ENCODE measurements at regions not wholly inside any gene's neighbourhood (a gene's known extent, or its start where the extent isn't known, plus 50 kb on each side); places are given as distances from the start of the nearest gene placed in this dataset.

DNA sequence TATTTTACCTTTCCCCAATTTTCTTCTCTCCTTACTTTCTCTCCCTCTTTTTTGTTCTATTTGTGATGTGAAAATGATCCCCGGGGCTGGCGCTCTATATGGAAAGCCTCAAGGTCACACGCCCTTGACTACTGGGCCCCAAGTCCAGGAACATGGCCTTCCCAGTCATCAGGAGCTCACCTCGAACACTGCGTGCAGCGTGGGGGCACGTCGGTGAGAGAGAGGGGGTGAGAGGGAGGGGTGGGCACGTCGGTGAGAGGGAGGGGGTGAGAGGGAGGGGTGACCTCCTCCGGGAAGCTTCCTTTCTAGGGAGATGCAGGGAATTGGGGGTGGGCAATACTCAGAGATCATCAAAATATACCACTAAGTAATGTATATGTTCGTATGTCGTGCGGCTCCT lies 94.6 kb upstream of the TMPRSS2 start:
- Histone ChIP-seq H3K4me1 (ENCODE audit: control insufficient read depth in 2 of 2, insufficient read depth in 2 of 2, low read length in 2 of 2) (no peaks in the 10 kb centered on the region), H4K20me1 (ENCODE audit: control insufficient read depth, insufficient read depth, low read length, poor library complexity, severe bottlenecking) (no peaks in the 10 kb centered on the region), H3K4me3 (ENCODE audit: control extremely low read depth in 1 of 5, extremely low read depth in 1 of 5, insufficient read depth in 1 of 5, low read depth in 2 of 5, low read length in 4 of 5) (no peak overlapping the region), H3K4me2 (replicated peaks; ENCODE audit: low read depth, low read length, poor library complexity, severe bottlenecking) (no peak overlapping the region), H3K9ac (ENCODE audit: low read length) (no peak overlapping the region), H3K9me3 (ENCODE audit: control extremely low read depth in 1 of 3, control insufficient read depth in 2 of 3, insufficient read depth in 1 of 3, low read length in 2 of 3) (peaks cover 0 to 7% (median 0%) of the 10 kb centered on the region in 3 donors), H3K27ac (ENCODE audit: low read length in 2 of 2) (no peak overlapping the region), H3K79me2 (ENCODE audit: control insufficient read depth, insufficient read depth, low read length) (no peaks in the 10 kb centered on the region), H3K36me3 (replicated peaks in 1 of 2; ENCODE audit: control extremely low read depth in 1 of 2, control insufficient read depth in 1 of 2, extremely low read depth in 1 of 2, insufficient read depth in 2 of 2, low read length in 1 of 2) (no peaks in the 10 kb centered on the region), H3K27me3 (replicated peaks in 1 of 4; ENCODE audit: control extremely low read depth in 1 of 4, control insufficient read depth in 3 of 4, insufficient read depth in 4 of 4, low read length in 3 of 4) (no peaks in the 10 kb centered on the region), H2AFZ (ENCODE audit: insufficient read depth, low read depth, low read length, poor library complexity, severe bottlenecking) (no peak overlapping the region)
- DNase-seq (no peak), ATAC-seq (ENCODE audit: low read depth) (no peak)
- ChIA-PET POLR2A (no interaction called here), CTCF (no interaction called here)
- TF ChIP-seq, protein P1, sequence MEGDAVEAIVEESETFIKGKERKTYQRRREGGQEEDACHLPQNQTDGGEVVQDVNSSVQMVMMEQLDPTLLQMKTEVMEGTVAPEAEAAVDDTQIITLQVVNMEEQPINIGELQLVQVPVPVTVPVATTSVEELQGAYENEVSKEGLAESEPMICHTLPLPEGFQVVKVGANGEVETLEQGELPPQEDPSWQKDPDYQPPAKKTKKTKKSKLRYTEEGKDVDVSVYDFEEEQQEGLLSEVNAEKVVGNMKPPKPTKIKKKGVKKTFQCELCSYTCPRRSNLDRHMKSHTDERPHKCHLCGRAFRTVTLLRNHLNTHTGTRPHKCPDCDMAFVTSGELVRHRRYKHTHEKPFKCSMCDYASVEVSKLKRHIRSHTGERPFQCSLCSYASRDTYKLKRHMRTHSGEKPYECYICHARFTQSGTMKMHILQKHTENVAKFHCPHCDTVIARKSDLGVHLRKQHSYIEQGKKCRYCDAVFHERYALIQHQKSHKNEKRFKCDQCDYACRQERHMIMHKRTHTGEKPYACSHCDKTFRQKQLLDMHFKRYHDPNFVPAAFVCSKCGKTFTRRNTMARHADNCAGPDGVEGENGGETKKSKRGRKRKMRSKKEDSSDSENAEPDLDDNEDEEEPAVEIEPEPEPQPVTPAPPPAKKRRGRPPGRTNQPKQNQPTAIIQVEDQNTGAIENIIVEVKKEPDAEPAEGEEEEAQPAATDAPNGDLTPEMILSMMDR (IDR thresholded peaks at IDR 0.05) = no peak
- no peak for TF ChIP-seq EZH2 (IDR thresholded peaks at IDR 0.05; ENCODE audit: borderline replicate concordance, insufficient read depth, low read depth, low read length, poor library complexity, severe bottlenecking)
- Mint-ChIP-seq H3K27me3 (peaks cover 27% of the 10 kb centered on the region), H3K4me1 (peaks cover 1% of the 10 kb centered on the region), H3K4me3 (no peak overlapping the region), H3K27ac (no peak overlapping the region), H3K9me3 (ENCODE audit: insufficient read depth) (no peaks in the 10 kb centered on the region)
- intact Hi-C loops (cut with micrococcal nuclease) = no loop called here
- 85% methylated on average over 5 of the region's 14 CpGs for WGBS (ENCODE audit: insufficient coverage)

DNA sequence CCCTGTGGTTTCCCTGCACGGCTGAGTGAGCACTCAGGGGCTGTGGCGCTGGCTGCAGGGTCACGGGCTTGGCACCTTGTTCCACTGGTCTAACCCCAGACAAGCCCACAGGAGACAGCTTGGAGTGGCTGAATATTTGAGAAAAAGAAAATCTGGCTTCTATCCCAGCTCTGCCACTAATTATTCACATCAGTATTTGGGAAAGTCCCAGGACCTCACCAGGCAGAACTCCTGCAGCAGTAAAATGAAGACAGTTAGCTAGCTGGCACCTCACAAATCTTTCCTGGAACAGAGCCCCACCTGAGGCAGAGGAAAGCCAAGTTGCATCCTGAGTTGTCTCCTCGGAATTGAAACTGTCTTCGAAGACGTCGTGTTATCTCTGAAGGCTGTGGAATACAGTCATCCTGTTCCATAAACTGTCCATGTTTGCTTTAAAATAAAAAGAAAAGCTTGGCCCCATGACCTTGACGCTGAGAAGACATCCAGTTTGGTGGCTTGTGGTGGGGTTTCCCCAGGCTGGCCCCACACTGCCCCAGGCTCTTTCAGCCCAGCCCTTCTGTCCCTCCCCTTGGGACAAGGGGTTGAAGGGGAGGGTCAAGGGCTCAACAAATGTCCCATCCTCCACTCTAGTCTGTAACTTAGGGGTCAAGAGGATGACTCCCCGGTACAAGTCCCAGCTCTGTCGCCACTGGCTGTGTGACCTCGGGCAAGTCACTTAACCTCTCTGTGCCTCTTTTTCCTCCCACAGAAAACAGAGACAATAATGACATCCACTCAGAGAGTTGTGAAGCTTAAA lies 93.8 kb upstream of the TMPRSS2 start:
- POLR2A ChIA-PET = no interaction called here
- CTCF ChIA-PET = no interaction called here
- TF ChIP-seq EZH2 (IDR thresholded peaks at IDR 0.05; ENCODE audit: borderline replicate concordance, insufficient read depth, low read depth, low read length, poor library complexity, severe bottlenecking) = no peak
- TF ChIP-seq, protein P1 (IDR thresholded peaks at IDR 0.05) = no peak
- H3K27ac ChIP-seq (ENCODE audit: low read length in 2 of 2) = no peak overlapping the region
- H3K9me3 ChIP-seq (ENCODE audit: control extremely low read depth in 1 of 3, control insufficient read depth in 2 of 3, insufficient read depth in 1 of 3, low read length in 2 of 3) = peaks cover 0 to 9% (median 0%) of the 10 kb centered on the region in 3 donors
- no peaks in the 10 kb centered on the region for H3K27me3 ChIP-seq (replicated peaks in 1 of 4; ENCODE audit: control extremely low read depth in 1 of 4, control insufficient read depth in 3 of 4, insufficient read depth in 4 of 4, low read length in 3 of 4)
- Mint-ChIP-seq H3K27me3 (peaks cover 25% of the 10 kb centered on the region), H3K4me1 (peaks cover 1% of the 10 kb centered on the region), H3K9me3 (ENCODE audit: insufficient read depth) (no peaks in the 10 kb centered on the region), H3K4me3 (no peak overlapping the region), H3K27ac (no peak overlapping the region)
- H2AFZ ChIP-seq (ENCODE audit: insufficient read depth, low read depth, low read length, poor library complexity, severe bottlenecking) = no peak overlapping the region
- H3K9ac ChIP-seq (ENCODE audit: low read length) = no peak overlapping the region
- H3K36me3 ChIP-seq (replicated peaks in 1 of 2; ENCODE audit: control extremely low read depth in 1 of 2, control insufficient read depth in 1 of 2, extremely low read depth in 1 of 2, insufficient read depth in 2 of 2, low read length in 1 of 2) = no peaks in the 10 kb centered on the region
- H3K79me2 ChIP-seq (ENCODE audit: control insufficient read depth, insufficient read depth, low read length) = no peaks in the 10 kb centered on the region
- intact Hi-C loops (cut with micrococcal nuclease) = no loop called here
- no peaks in the 10 kb centered on the region for H3K4me1 ChIP-seq (ENCODE audit: control insufficient read depth in 2 of 2, insufficient read depth in 2 of 2, low read length in 2 of 2)
- H3K4me2 ChIP-seq (replicated peaks; ENCODE audit: low read depth, low read length, poor library complexity, severe bottlenecking) = no peak overlapping the region
- no peak for DNase-seq
- no peak for ATAC-seq (ENCODE audit: low read depth)
- no peaks in the 10 kb centered on the region for H4K20me1 ChIP-seq (ENCODE audit: control insufficient read depth, insufficient read depth, low read length, poor library complexity, severe bottlenecking)
- 46% methylated on average over 8 of the region's 11 CpGs for WGBS (ENCODE audit: insufficient coverage)
- no peak overlapping the region for H3K4me3 ChIP-seq (ENCODE audit: control extremely low read depth in 1 of 5, extremely low read depth in 1 of 5, insufficient read depth in 1 of 5, low read depth in 2 of 5, low read length in 4 of 5)
